Upper lobe of left lung (tissue), 6 donors: ENCODE measurements at regions not wholly inside any gene's neighbourhood (a gene's known extent, or its start where the extent isn't known, plus 50 kb on each side); places are given as distances from the start of the nearest gene placed in this dataset.
A peak's percentile ranks its signal among the peaks of the same experiment; 100 is the strongest.

ENCODE experiments used
- ATAC-seq, 2 donors: fragments of 200-7000 bp; cut with Tn5 transposase; one replicate each; pipeline ENCODE4 v1.9.1; 2022; ENCODE audit warnings: mild to moderate bottlenecking in 2 of 2, moderate library complexity in 2 of 2; ENCODE audit not compliant: low FRiP score in 2 of 2
- DNase-seq, 2 donors: peaks; one replicate each; pipeline ENCODE4 v3.0.0-alpha.2; 2019 to 2020
- H3K27ac ChIP-seq, 4 donors: fragments of 200-600 bp; sonication (generic); one replicate each; pipeline ENCODE4 v1.5.1; 2016 to 2019
- H3K27me3 ChIP-seq, 4 donors: fragments of 200-600 bp; sonication (generic); one replicate each; pipeline ENCODE4 v1.5.1; 2017 to 2019
- H3K36me3 ChIP-seq, 4 donors: fragments of 200-600 bp; sonication (generic); one replicate each; pipeline ENCODE4 v1.5.1; 2016 to 2019
- H3K4me1 ChIP-seq, 4 donors: fragments of 200-600 bp; sonication (generic); one replicate each; pipeline ENCODE4 v1.5.1; 2018 to 2019
- H3K4me3 ChIP-seq, 4 donors: fragments of 200-600 bp; sonication (generic); one replicate each; pipeline ENCODE4 v1.5.1; 2017 to 2019; ENCODE audit warnings: mild to moderate bottlenecking in 2 of 4, moderate library complexity in 1 of 4
- H3K9me3 ChIP-seq, 4 donors: fragments of 200-600 bp; sonication (generic); one replicate each; pipeline ENCODE4 v1.5.1; 2018 to 2019
- CTCF ChIP-seq, 6 experiments: fragments of 450-650 bp in 4 of 6; fragments of 200-600 bp in 2 of 6; sonication (generic) in 2 of 6; IDR thresholded peaks; one replicate each; pipeline ENCODE4 v1.5.1; 2016 to 2019; ENCODE audit warnings: antibody characterized with exemption in 6 of 6
- EP300 ChIP-seq, 4 donors: sonication (generic); formaldehyde crosslinking; IDR thresholded peaks; one replicate each; pipeline ENCODE4 v1.5.1; 2017; ENCODE audit warnings: antibody characterized with exemption in 4 of 4, control low read depth in 2 of 4
- POLR2A ChIP-seq, 4 donors: fragments of 450-650 bp; IDR thresholded peaks; one replicate each; pipeline ENCODE4 v1.5.1; 2016 to 2017; ENCODE audit warnings: antibody characterized with exemption in 4 of 4, mild to moderate bottlenecking in 2 of 4
- POLR2AphosphoS5 ChIP-seq, 2 donors: sonication (generic); formaldehyde crosslinking; IDR thresholded peaks; one replicate each; pipeline ENCODE4 v1.5.1; 2017; ENCODE audit warnings: antibody characterized with exemption in 2 of 2
- WGBS, 2 donors: methylation state at CpG; one replicate each; pipeline ENCODE4 v1.1.5; 2017 to 2018; 5-methylcytosine and 5-hydroxymethylcytosine counted together
- donor health status: DM: no; HTN: no; CAD: no; lungs with moderate emphysema.
- donor health status: DM: no; HTN: yes; CAD: no; lungs with severe emphysema.

DNA sequence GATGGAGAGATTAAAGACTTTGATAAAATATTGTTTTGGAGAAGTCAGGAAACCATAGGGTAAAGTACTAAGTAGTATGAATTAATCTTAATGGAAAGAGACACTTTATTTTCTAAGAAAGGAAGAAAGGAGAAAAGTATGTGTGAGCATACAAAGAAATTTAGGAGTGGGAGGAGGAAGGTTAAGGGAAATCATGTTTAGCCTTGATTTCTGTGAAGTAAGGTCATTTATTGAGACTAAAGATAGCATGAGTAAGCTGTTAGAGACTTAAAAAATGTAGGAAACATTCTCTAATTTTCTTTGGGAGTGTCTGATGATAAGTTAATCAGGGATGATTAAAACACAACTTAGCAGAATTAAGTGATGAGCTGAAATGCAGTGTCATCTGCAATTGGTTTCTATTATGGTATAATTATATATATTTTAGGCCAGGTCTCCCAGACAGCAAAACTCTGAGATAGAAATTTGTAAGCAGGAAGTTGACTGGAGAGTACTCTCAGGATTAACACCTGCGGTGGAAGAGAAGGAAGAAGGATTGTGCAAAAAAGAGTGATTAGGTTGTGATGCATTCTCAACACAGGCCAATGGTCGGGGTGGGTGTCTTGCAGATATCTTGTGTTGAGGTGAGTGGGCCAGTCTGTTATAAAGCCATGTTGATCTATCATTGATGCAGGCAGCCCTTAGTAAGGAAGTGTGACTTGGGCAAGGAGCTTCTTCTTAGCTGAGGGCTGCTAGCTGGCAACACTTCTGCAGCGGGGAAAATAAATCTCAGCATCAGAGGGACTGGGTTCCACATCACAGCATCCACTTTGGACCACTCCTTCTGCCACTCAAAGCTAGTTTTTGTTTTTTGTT lies 256.2 kb downstream of the AEBP2 start:
- DNase-seq (no peak), ATAC-seq (no peak)
- Histone ChIP-seq H3K4me3 (no peak overlapping the region), H3K27ac (no peak overlapping the region), H3K4me1 (no peaks in the 10 kb centered on the region), H3K27me3 (no peaks in the 10 kb centered on the region), H3K36me3 (no peaks in the 10 kb centered on the region), H3K9me3 (no peaks in the 10 kb centered on the region)
- TF ChIP-seq POLR2AphosphoS5 (IDR thresholded peaks at IDR 0.05) (no peak), POLR2A (IDR thresholded peaks at IDR 0.05) (no peak), EP300 (IDR thresholded peaks at IDR 0.05) (no peak), CTCF (IDR thresholded peaks at IDR 0.05) (no peak)
- WGBS, 2 donors: 66 to 74% methylated on average over 3 of the region's 3 CpGs

GRCh38 chr12:19700969-19701368 lies 261.7 kb downstream of the AEBP2 start:
- H3K27me3 ChIP-seq: no peaks in the 10 kb centered on the region
- no peak for DNase-seq
- peaks cover 0 to 12% (median 3%) of the 10 kb centered on the region in 4 donors for H3K9me3 ChIP-seq
- H3K4me1 ChIP-seq: no peaks in the 10 kb centered on the region
- H3K36me3 ChIP-seq: no peaks in the 10 kb centered on the region
- H3K4me3 ChIP-seq: no peak overlapping the region
- TF ChIP-seq CTCF (IDR thresholded peaks at IDR 0.05) (no peak), POLR2AphosphoS5 (IDR thresholded peaks at IDR 0.05) (no peak), POLR2A (IDR thresholded peaks at IDR 0.05) (no peak), EP300 (IDR thresholded peaks at IDR 0.05) (no peak)
- WGBS, 2 donors: 92% methylated on average over 4 of the region's 4 CpGs; no CpG with 5 or more reads in 1 of the 2 donors
- peak in 1 of 2 donors; percentile 30 for ATAC-seq
- no peak overlapping the region for H3K27ac ChIP-seq

- H3K9me3 ChIP-seq: peaks cover 0 to 12% (median 6%) of the 10 kb centered on the region in 4 donors
- ATAC-seq (no peak), DNase-seq (no peak)
- H3K27me3 ChIP-seq: no peaks in the 10 kb centered on the region
- H3K4me3 ChIP-seq: no peak overlapping the region
- no peaks in the 10 kb centered on the region for H3K4me1 ChIP-seq
- H3K36me3 ChIP-seq: no peaks in the 10 kb centered on the region
- H3K27ac ChIP-seq: no peak overlapping the region
- TF ChIP-seq POLR2A (IDR thresholded peaks at IDR 0.05) (no peak), EP300 (IDR thresholded peaks at IDR 0.05) (no peak), POLR2AphosphoS5 (IDR thresholded peaks at IDR 0.05) (no peak), CTCF (IDR thresholded peaks at IDR 0.05) (no peak)
- WGBS, 2 donors: 87 to 96% methylated on average over 1 of the region's 1 CpG
These were observed 265.7 kb downstream of the AEBP2 start for GRCh38 chr12:19704966-19705365.

- H3K36me3 ChIP-seq: no peaks in the 10 kb centered on the region
- H3K9me3 ChIP-seq: peaks cover 0 to 8% (median 5%) of the 10 kb centered on the region in 4 donors
- no peak overlapping the region for H3K4me3 ChIP-seq
- ATAC-seq (no peak), DNase-seq (no peak)
- 94 to 95% methylated on average over 1 of the region's 1 CpG for WGBS, 2 donors
- TF ChIP-seq EP300 (IDR thresholded peaks at IDR 0.05) (no peak), CTCF (IDR thresholded peaks at IDR 0.05) (no peak), POLR2A (IDR thresholded peaks at IDR 0.05) (no peak), POLR2AphosphoS5 (IDR thresholded peaks at IDR 0.05) (no peak)
- H3K27ac ChIP-seq: no peak overlapping the region
- H3K27me3 ChIP-seq: no peaks in the 10 kb centered on the region
- no peaks in the 10 kb centered on the region for H3K4me1 ChIP-seq
These were observed 267.6 kb downstream of the AEBP2 start for GRCh38 chr12:19706936-19707335.
